Mucosa of descending colon (tissue), 3 donors: ENCODE measurements at regions not wholly inside any gene's neighbourhood (a gene's known extent, or its start where the extent isn't known, plus 50 kb on each side); places are given as distances from the start of the nearest gene placed in this dataset.

ENCODE experiments used
- ATAC-seq: fragments of 200-7000 bp; cut with Tn5 transposase; one replicate; pipeline ENCODE4 v1.9.1; 2020; ENCODE audit warnings: mild to moderate bottlenecking, moderate library complexity
- DNase-seq, 3 donors: peaks; one replicate each; pipeline ENCODE4 v3.0.0-alpha.2; 2020
- H3K36me3 ChIP-seq: fragments of 200-600 bp; one replicate; pipeline ENCODE4 v1.8.0; 2021; ENCODE audit warnings: low read depth, mild to moderate bottlenecking
- H3K4me1 ChIP-seq: fragments of 200-600 bp; one replicate; pipeline ENCODE4 v1.8.0; 2021; ENCODE audit warnings: low read depth, mild to moderate bottlenecking
- H3K4me3 ChIP-seq: fragments of 200-600 bp; one replicate; pipeline ENCODE4 v1.8.0; 2021; ENCODE audit warnings: mild to moderate bottlenecking
- H3K9me3 ChIP-seq: fragments of 200-600 bp; one replicate; pipeline ENCODE4 v1.8.0; 2021; ENCODE audit warnings: mild to moderate bottlenecking
- intact Hi-C, 2 donors: fragments of 100-400 bp; cut with DNase I in 1 of 2; cut with micrococcal nuclease in 1 of 2; formaldehyde crosslinking; loops; one replicate each; pipeline versions ENCODE4 v1.11.0 to v1.11.1; 2022; cut with DNase I, micrococcal nuclease
- TF ChIP-seq, protein P1 (sequence below): fragments of 200-600 bp; IDR thresholded peaks from one replicate; pipeline ENCODE4 v1.8.0; 2022; ENCODE audit warnings: antibody characterized with exemption, mild to moderate bottlenecking
- donor health status: DM: no; HTN: no; CAD: no; lungs with moderate emphysema.
- donor health status: DM: no; HTN: no; CAD: no.
- donor health status: DM: no; HTN: yes; CAD: no.

DNA sequence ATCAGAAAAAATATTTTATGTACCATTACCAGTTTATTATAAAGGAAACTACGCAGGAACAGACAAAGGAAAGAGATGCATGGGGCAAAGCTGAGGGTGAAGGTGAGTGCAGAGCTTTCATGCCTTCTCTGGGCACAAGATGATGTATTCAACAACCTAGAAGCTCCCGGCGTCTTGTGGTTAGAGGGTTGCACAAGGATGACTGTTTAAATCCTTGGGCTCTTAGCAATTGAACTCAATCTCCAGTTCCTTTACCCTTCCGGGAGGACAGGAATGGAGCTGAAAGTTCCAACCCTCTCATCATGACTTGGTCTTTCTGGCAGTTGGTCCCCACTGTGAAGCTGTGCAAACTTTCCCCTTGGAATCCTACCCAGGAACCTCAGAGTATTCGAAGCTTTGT is 542.0 kb downstream of the EPHA3 start:
- Histone ChIP-seq H3K36me3 (no peaks in the 10 kb centered on the region), H3K9me3 (no peaks in the 10 kb centered on the region), H3K4me3 (no peak overlapping the region), H3K4me1 (no peaks in the 10 kb centered on the region)
- intact Hi-C loops: no loop called here
- DNase-seq: no peak
- TF ChIP-seq, protein P1, sequence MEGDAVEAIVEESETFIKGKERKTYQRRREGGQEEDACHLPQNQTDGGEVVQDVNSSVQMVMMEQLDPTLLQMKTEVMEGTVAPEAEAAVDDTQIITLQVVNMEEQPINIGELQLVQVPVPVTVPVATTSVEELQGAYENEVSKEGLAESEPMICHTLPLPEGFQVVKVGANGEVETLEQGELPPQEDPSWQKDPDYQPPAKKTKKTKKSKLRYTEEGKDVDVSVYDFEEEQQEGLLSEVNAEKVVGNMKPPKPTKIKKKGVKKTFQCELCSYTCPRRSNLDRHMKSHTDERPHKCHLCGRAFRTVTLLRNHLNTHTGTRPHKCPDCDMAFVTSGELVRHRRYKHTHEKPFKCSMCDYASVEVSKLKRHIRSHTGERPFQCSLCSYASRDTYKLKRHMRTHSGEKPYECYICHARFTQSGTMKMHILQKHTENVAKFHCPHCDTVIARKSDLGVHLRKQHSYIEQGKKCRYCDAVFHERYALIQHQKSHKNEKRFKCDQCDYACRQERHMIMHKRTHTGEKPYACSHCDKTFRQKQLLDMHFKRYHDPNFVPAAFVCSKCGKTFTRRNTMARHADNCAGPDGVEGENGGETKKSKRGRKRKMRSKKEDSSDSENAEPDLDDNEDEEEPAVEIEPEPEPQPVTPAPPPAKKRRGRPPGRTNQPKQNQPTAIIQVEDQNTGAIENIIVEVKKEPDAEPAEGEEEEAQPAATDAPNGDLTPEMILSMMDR: no peak
- no peak for ATAC-seq

DNA sequence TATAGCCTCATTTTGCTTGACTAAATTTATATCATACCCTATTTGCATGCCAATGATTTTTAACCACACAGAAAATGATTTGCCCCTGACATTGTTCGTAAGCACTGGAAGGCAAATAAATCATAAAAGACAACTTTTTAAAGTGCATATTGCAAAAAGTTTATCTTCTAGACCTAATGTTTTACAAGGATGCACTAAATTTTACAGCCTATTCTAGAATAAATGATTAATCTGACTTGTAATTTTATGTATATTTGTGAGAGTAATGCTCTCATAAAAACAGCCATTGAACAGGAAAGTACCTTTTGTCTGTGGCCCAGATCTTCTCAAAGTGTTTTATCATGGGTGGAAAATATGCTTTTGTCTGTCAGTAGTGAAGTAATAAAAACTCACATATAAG is 546.6 kb downstream of the EPHA3 start:
- Histone ChIP-seq H3K9me3 (peaks cover 4% of the 10 kb centered on the region), H3K4me1 (no peaks in the 10 kb centered on the region), H3K4me3 (no peak overlapping the region), H3K36me3 (no peaks in the 10 kb centered on the region)
- no peak for DNase-seq
- intact Hi-C loops: no loop called here
- TF ChIP-seq, protein P1: no peak
- no peak for ATAC-seq

DNA sequence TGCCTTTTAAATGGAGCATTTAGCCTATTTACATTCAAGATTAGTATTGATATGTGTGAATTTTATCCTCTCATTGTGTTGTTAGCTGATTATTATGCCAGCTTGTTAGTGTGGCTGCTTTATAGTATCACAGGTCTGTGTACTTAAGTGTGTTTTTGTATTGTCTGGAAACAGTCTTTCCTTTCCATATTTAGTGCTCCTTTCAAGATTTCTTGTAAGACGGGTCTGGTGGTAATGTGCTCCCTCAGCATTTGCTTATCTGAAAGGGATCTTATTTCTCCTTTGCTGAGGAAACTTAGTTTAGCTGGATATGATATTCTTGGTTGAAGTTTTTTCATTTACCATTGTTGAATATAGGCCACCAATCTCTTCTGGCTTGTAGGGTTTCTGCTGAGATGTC is 549.0 kb downstream of the EPHA3 start:
- Histone ChIP-seq H3K36me3 (no peaks in the 10 kb centered on the region), H3K9me3 (peaks cover 4% of the 10 kb centered on the region), H3K4me3 (no peak overlapping the region), H3K4me1 (no peaks in the 10 kb centered on the region)
- intact Hi-C loops: no loop called here
- TF ChIP-seq, protein P1: no peak
- ATAC-seq (no peak), DNase-seq (no peak)

DNA sequence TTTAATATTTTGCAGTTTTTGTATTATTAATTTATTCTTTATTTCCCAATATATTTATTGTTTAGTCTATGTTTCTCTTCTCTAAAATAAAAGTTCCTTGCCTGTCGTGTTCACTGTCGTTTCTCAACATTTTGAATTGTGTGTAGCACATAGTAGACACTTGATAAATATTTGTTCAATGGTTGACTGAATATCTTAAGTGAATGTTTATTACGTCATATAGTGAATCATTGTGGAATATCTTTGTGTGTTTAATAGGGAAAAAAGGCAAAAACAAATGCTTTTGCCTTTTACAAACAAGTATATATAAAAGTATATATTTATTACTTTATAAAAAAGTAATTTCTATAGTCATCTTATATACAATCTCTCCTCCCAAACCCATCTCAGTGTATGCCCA is 572.3 kb downstream of the EPHA3 start:
- Histone ChIP-seq H3K36me3 (no peaks in the 10 kb centered on the region), H3K4me1 (no peaks in the 10 kb centered on the region), H3K4me3 (no peak overlapping the region), H3K9me3 (no peaks in the 10 kb centered on the region)
- TF ChIP-seq, protein P1: no peak
- no peak for ATAC-seq
- no peak for DNase-seq
- intact Hi-C loops: no loop called here

DNA sequence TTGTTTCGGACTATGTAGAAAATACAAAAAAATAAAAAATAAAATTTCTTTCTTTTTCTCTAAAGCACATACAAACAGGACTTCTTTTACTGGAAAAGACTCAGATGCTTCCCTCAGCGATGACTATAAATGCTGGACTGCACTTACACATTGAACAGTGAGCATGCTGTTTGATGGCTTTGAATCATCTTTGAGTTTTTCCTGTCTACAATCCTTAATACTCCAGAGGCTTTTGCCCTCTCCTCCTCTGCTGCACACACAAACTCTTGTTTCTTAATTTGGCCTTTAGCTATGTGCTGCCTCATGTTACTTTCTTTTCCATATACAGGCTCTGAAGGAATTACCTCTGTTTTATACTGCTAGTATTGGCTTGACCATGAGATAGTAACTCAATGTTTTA is 575.1 kb downstream of the EPHA3 start:
- Histone ChIP-seq H3K4me1 (no peaks in the 10 kb centered on the region), H3K4me3 (no peak overlapping the region), H3K36me3 (no peaks in the 10 kb centered on the region), H3K9me3 (no peaks in the 10 kb centered on the region)
- intact Hi-C loops: no loop called here
- no peak for ATAC-seq
- TF ChIP-seq, protein P1: no peak
- no peak for DNase-seq

DNA sequence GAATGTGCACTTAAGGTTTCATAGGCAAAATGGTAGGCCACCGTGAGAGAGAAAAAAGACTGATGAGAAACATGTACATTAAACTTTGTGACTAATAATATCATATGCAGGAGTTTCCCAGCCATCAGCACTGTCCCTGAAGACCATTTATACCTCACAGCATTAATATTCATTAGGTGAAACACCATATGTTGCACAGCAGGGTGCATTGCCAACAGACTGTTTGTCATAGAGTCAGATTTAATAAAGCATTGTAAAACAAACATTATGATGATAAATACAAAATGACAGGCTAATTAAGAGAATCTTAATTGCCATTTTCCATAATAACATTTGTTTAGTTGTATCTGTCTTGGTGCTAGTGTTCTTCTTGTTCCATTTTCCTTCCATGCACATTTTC is 578.3 kb downstream of the EPHA3 start:
- intact Hi-C loops: no loop called here
- no peaks in the 10 kb centered on the region for H3K4me1 ChIP-seq
- TF ChIP-seq, protein P1: no peak
- ATAC-seq: no peak
- no peaks in the 10 kb centered on the region for H3K9me3 ChIP-seq
- DNase-seq: no peak
- H3K36me3 ChIP-seq: no peaks in the 10 kb centered on the region
- H3K4me3 ChIP-seq: no peak overlapping the region
